ENCODE measurements at regions not wholly inside any gene's neighbourhood (a gene's known extent, or its start where the extent isn't known, plus 50 kb on each side); places are given as distances from the start of the nearest gene placed in this dataset.

DNA sequence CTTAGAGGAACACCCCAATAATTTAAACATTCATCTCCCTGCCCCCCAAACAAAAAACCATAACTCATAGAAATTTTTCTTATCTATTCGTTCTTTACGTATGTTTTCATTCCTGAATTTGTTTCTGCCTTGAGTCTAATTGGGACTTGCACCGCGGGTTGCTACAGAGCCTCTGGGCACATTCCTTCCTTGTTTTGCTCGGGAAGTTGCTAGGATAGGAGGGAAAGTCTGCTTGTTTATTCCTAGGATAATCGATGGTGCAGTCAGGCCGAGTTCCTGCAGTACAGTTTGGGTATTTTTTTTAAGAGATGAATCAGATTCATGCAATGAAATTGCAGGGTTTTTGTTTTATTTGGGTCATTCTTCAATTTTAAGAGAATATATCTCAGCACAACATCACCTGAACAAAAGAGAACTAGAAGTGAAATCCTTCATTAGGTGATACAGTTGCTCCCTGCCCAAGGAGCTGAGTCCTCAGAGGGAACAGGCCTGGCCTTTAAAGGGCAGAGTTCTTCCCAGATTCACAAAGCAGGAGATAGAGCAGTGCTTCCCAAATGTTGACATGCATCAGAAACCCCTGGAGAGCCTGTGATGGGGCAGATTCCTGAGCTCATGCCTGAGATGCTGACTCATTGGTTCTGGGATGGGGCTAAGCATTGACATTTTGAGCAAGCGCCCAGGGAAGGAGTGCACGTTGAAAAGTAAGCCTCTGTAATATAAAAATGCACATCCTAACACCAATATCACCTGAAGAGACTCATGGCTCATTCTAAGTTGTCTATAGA is 114.9 kb upstream of the FAM9B start:
- DNase-seq (ENCODE audit: low spot score) = no peak

DNA sequence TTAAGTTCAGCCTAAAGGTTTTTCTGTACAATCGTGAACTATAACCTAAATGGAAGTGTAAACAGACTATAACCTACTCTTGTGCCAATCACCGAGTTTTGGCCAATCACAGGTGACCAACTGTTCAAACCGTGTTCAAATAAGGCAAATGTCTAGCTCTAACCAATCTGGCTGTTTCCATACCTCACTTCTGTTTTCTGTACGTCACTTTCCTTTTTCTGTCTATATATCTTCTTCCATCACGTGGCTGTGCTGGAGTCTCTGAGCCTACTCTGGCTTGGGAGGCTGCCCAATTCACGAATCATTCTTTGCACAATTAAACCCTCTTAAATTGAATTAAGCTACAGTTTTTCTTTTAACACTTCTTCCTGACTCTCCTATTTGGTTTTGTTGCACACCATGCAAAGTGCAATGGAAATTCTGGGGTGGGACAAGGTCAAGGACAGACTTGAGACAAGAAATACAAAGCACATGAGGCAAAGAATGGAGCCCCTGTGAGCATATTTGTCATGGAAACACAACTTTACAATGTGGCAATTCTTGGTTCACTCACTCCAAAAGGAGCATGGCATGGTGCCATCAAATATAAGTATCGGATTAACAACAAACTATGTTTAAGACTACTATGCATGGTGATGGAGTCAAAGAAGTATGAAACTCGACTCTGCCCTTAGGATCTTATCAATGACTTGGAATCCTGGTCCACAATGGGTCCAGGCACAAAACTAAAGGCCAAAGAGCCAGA is 115.7 kb upstream of the FAM9B start:
- DNase-seq (ENCODE audit: low spot score) = no peak

DNA sequence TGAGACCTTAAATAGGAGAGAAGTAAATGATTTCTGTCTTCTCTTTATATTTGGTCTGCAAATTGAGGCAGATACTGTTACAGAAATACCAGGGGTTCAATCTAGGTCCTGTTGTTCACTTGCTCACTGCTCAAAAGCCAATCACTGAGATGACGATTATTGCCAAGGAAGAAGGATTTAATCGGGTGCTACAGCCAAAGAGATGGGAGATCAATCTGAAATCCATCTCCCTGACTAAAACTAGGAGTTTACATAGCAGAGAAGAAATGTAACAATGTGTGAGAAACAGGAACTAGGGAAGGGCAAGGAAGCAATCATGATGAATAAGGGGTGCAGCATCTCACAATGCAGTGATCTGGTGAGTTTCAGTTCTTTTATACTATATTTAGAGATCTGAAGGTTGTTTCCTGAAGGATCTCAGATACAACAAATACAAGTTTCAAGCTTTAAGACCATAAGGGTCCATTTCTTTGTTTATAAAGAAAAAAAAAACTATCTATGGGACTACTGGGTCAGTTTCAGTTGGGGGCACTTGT is 117.9 kb upstream of the FAM9B start:
- DNase-seq (ENCODE audit: low spot score) = no peak

DNA sequence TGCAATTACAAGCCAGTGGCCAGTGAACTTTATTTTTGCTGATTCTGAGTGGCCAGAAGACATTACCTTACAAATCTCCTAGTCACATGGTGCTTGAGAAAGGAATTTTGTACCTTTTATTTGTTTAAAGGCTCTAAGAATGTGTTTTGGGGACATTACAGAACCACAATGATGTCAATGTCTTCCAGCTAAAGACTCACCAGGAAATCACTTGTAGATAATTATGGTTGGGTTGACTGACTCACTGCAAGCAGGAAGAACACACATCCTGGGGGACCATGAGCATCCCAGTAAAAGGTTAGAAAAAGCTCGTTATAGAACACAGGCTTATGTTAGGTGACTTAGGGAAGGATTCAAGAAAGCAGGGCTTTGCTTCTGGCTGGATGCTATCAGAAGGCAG is 119.4 kb upstream of the FAM9B start:
- DNase-seq (ENCODE audit: low spot score) = no peak

DNA sequence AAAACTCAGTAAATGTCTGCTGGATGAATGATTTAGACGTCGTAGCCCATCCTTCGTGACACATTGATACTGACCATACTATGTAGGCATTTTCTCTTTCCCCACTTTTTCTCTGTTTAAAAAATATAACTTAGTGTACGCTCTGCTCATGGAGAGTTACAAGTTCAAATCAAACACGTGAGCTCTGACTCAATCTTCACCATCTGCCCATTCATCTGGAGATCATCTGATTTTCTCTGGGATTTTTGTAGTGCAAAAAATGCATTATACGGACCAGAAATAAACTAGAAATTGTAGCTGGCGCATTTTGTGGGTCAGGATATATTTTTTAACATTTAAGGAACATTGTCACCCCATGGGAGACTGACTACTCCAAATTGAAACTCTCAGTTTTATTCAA is 124.7 kb upstream of the FAM9B start:
- no peak for DNase-seq (ENCODE audit: low spot score)

DNA sequence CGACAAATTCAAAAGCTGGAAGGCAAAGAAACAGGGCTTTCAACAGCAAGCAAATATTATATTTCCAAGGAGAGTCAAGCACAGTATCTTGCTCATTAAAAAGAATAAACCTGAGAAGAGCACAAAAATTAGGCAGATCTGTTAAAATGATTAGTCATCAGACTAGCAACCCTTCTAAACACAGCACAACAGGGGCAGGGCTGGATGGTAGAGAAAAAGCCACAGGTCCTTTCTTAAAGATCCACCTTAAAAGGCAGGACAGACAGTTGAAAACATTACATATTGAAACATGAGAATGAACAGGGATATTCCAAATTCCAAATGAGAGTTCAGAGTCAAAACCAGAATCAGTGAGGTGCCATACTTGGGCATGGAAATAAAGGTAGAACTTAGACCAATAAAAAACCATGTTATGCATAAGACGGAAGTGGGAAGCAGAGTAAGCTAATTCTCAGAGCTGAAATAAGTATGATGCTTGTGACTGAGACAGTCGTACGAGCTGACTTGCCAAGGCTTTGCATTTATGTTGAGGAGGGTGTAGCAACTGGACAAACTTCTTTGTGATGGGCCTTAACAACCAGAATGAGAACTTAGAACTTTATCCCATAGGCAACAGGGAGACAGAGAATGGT is 126.9 kb upstream of the FAM9B start:
- DNase-seq (ENCODE audit: low spot score) = no peak

DNA sequence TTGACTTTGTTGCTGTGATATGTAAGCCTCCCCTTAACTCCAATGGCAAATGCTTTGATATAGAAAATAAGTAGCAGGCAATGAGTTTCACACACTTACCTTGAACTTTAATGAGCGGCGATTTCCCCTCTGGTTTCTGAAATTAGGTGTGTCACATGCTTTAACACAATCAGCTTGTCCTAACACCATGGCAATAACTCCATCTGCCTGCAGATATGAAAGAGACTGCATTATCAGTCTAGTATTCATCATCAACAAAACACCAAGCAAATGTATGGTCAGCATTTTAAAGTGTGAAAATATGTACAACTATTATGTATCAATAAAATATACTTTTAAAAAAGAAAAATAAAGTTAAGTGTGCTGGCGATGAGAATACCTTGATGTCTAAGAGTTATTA is 128.8 kb upstream of the FAM9B start:
- DNase-seq (ENCODE audit: low spot score) = no peak

DNA sequence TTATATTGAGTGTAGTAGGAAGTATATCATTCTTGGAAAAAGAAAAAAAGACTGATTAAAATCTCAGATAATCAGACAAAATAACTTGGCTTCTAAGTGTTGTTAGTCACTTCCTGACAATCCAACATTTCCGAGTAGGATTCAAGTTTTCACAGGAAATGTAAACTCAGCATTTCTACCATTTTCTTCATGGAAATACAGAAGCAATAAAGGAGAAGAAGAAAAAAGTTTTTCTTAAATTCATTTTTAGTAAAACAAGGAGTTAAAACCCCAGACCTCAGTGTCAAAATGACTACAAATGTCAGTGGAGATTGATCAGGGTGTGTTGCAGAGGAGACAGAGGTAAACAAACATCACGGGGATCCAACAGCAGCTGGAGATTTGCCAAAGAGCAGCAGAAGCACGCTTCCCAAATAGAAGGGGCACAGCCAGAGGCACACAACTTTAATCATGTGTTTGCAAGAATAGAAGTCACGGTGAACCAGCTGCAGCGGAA is 129.3 kb upstream of the FAM9B start:
- DNase-seq (ENCODE audit: low spot score) = no peak

DNA sequence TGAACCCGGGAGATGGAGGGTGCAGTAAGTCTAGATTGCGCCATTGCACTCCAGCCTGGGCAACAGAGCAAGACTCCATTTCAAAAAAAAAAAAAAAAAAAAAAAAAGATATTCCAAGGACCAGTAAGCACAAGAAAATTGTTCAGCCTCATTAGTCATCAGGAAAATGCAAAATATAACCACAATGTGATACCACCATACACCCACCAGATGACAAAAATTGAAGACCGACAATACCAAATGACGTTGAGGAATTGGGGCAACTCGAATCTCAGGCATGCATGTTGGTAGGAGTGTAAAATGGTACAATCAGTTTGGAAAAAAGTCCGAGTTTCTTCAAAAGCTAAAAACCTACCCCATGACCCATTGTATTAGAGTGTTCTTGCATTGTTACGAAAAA is 130.2 kb upstream of the FAM9B start:
- no peak for DNase-seq (ENCODE audit: low spot score)

DNA sequence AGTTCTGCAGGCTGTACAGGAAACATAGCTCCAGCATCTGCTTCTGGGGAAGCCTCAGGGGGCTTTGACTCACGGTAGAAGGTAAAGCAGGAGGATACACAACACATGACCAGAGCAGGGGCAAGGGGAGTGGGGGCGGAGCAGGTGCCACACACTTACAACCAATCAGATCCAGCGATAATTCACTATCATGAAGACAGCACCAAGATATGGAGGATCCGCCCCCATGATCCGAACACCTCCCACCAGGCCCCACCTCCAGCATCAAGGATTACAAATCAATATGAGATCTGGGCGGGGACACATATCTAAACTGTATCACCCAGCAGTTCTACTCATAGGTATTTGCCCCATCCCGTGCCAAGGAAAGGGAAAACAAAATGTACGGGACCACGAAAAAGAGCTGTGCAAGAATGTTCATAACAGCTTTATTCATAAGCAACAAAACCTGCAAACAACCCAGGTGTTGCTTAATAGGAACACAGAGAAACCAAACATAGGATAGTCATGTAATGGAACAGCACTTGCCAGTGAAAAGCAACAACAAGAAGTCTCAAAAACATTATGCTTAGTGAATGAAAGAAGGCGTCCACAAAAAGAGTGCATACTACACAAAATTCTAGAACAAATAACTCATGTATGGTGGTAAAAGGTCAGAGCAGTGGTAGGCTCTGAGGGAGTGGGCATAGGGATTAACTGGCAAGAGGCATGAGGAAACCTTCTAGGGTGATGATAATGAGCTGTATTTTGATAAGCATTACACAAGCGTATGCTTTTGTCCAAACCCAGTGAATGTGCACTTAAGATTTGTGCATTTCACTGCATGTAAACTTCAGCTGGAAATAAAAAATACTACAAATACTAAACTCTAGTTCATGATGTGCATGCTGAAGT is 130.9 kb upstream of the FAM9B start:
- DNase-seq (ENCODE audit: low spot score) = no peak

DNA sequence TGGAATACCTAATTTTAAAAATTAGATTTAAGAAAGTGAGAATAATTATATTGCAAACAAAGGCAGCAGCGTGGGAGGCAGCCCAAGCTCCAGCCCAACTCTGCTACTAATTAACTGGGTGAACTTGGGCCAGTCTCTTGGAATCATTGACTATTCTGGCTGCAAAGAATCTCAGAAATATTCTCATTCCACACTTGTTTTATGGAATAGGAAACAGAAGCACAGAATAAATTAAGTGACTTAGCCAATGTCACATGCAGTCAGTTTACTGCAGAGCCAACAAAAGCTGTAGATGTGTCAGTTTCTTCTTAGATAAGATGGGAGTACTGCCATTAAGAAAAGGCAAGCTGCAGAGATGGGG is 132.6 kb upstream of the FAM9B start:
- DNase-seq (ENCODE audit: low spot score) = no peak

DNA sequence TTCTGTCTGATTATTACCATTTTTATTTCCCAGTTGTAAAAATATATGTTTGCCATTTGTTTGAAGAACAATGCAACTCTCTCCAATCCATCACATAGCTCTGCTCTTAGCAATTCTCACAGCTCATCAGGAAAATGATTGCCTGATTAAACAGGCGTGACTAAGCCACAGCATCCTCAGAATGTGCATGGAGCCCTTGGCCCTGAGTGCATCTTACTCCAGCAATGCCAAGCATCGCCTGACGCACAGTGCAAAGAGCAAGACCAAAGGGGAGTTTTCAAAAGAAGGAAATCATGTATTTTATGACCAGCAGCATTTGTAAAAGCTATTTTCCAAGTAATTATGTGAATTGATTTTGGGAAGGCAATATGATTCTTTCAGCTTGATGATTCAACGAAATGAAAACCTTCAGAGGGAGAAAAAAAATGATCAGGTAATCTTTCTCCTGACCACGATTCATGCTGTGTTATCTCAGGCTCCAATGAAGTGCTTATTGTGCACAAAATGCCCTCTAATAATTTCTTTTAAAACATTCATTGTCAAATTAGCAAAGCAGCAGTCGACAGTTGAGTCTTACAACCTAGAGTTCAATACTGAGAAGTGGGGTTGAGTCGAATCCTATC is 138.0 kb upstream of the FAM9B start:
- DNase-seq (ENCODE audit: low spot score) = no peak

DNA sequence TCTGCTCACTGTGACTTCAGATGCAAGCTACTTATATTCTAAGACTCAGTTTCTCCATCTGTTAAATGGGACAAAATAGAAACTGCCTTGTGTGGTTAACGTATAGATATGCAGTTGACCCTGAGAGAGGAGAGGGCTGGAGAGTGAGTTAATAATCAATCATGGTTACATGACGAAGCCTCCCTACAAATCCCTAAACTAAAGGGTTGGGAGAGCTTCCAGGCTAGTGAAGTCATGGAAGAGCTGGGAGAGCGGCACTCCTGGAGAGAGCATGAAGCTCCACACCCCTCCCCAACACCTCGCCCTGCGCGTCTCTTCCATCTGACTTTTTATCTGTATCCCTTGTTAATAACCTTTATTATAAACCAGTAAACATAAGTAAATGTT is 138.5 kb upstream of the FAM9B start:
- no peak for DNase-seq (ENCODE audit: low spot score)

DNA sequence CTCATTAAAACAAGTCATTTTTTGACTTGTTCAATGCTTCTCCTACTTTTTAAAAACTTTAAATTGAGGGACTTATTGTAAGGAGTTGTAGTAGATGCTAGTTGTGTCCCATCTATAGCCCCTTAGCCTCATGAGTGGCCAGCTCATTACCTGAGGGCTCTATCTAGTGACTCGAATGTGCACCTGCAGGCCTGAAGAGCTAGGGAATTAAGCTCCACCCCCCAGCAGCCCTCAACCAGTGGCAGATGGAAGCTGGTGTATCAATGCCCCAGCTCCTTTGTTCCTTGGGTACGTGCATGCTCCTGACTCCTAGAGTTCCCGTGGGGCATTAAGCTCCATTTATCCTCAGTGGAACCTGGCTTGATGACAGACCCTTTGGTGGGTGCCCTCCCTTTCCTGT is 146.7 kb upstream of the FAM9B start:
- no peak for DNase-seq (ENCODE audit: low spot score)

DNA sequence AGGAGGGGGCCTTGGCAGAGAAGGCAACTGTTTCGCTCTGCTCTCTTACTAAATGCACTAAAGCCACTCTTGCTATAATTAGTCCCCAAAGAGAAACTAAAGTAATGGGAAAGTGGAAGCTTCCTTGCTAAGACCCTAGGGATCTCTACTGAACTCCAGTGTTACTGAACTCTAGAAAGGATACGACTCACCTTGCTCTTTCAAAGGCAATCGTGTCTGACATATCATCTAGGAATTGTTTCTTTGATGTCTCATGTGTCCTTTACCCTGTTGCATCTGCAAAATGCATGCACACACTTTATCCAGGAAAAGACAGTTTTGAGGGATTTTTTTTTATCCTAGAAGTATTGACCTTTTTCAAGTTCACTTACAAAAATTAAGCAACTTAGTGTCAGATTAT is 148.1 kb upstream of the FAM9B start:
- no peak for DNase-seq (ENCODE audit: low spot score)

DNA sequence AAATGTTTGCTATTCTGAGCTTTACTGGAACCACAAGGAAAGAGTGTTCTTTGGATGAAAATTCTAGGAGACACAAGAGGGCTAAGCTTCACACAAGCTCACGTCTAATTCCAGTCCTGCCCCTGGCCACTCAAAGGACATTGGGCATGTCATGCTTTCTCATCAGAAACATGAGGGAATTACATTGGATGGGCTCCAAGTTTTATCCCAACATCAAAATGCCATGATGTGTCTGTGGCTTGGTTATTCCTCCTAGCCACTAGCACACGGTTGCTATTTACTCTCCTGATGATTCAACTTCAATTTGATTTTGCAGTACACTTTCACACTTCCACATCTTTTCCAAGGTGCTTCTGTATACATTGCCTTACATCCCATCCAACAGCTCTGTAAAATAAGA is 149.6 kb upstream of the FAM9B start:
- no peak for DNase-seq (ENCODE audit: low spot score)

DNA sequence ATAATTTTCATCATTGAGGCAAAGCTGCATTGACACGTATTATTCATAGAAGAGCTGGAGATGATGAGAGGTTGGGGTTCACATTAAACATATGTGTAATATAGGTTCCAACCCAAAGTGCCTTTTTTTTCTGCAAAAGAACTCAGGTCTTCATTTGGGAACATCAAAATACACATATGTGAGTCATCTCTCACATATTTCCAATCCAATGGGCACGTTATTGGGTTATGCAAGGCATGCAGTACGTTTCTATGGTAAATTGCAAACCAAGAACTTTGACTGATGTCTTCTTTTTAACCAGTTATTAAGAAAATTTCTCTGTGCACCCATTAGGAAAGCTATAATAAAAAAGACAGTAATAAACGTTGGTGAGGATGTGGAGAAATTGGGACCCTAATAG is 150.3 kb upstream of the FAM9B start:
- no peak for DNase-seq (ENCODE audit: low spot score)

DNA sequence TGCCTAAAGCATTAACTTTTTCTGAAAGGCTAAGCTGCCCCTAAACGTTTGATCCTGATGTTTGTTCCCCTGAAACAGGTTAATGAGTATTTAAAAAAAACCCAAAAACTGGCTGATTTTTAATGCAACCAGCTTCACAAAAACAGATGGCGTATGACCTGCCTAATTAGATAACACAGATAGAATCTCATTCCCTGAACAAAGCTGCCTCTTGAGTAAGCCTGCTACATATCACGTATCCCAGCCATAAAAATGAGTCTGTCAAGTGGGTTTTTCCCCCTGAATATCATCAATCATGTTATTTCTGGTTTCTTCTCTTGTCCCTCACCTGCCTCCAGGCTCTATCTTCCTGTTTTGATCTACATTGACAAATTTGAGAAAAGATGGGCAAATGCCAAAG is 154.2 kb upstream of the FAM9B start:
- no peak for DNase-seq (ENCODE audit: low spot score)

DNA sequence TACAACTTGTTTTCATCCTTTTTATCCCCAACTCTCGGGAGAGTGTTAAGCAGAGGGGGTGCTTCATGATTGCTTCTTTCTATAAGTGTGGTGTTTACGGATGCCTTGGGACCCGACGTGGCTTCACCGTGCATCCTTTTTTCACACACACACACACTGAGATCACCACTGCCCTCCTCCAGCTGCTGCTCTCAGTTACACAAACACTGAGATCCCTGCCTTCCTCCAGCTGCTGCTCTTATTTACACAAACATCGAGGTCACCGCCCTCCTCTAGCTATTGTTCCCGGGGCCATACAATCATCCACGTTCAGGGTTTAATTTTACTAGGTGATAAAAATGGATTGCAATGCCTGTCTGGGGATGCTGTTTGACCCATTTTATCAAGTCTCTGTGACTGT is 155.4 kb upstream of the FAM9B start:
- DNase-seq (ENCODE audit: low spot score) = no peak

DNA sequence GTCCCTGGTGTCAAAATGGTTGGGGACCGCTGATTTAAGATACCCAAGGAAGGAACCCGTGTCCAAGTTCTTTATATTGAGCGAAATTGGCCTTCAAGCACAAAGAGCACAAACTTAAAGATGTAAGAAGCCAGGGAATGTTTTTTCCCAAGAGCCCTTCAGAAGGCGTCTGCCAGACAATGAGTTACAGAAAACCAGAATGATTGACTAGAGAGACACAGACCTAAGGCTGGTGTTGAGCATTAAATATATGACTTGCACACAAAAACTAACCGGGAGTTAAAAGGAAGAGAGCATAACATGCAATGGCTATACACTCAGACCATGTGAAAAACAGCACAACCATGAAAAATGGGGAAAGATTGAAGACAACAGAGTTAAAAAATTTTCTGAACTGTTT is 157.5 kb upstream of the FAM9B start:
- no peak for DNase-seq (ENCODE audit: low spot score)

DNA sequence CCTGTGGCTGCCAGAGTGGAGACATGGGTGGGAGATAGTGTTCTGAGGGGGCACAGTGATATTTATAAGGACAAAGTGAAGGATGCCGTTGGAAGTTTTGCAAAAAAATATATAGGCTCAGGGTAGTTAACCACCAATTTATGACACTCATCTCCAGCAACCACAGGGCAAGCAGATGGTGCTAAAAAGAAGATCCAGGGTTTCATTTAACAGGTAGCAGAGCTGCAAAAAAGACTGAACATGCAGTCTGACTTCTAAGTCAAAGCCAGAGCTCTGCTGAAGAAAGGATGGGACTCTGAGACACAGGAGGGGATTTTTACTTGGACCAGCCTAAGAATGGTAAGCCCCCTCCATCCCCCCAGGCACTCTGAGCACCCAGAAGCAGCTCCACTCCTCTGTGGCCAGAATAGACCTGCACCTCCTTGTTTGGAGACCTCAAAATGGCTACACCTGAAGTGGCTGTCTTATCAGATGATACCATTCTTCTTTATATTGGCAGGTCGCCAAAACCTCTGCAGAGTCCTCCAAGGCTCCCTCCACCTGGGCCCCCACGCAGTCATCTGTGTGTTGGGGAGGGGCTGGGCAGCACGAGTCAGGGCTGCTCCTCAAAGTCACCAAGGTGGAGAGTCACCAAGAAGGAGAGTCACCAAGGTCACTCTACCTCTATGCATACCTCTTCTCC is 161.4 kb upstream of the FAM9B start:
- no peak for DNase-seq (ENCODE audit: low spot score)

Data from left forelimb (tissue), 1 donor.